Lower leg skin (tissue), 3 donors: ENCODE measurements at regions not wholly inside any gene's neighbourhood (a gene's known extent, or its start where the extent isn't known, plus 50 kb on each side); places are given as distances from the start of the nearest gene placed in this dataset.

Experiments
- CTCF ChIP-seq, 3 donors: fragments of 450-650 bp; IDR thresholded peaks; one replicate each; pipeline ENCODE4 v1.5.1; 2016; ENCODE audit warnings: antibody characterized with exemption in 3 of 3, mild to moderate bottlenecking in 3 of 3, moderate library complexity in 2 of 3
- POLR2A ChIP-seq, 2 donors: fragments of 450-650 bp; IDR thresholded peaks; one replicate each; pipeline ENCODE4 v1.6.1; 2016 to 2017; ENCODE audit warnings: antibody characterized with exemption in 2 of 2, mild to moderate bottlenecking in 1 of 2, moderate library complexity in 1 of 2

GRCh38 chr2:215835231-215835630 lies 178.1 kb downstream of the MREG start:
- TF ChIP-seq POLR2A (IDR thresholded peaks at IDR 0.05) (no peak), CTCF (IDR thresholded peaks at IDR 0.05) (no peak)
